ENCODE measurements at regions not wholly inside any gene's neighbourhood (a gene's known extent, or its start where the extent isn't known, plus 50 kb on each side); places are given as distances from the start of the nearest gene placed in this dataset.
A peak's percentile ranks its signal among the peaks of the same experiment; 100 is the strongest.

- no peaks in the 10 kb centered on the region for H3K27me3 ChIP-seq (ENCODE audit: control insufficient read depth, insufficient read depth, low read length)
- no peaks in the 10 kb centered on the region for H3K4me1 ChIP-seq (ENCODE audit: control insufficient read depth, insufficient read depth, low read length)
- H3K27ac ChIP-seq (ENCODE audit: low read depth, low read length), result no peak overlapping the region
- no peaks in the 10 kb centered on the region for H3K36me3 ChIP-seq (ENCODE audit: control insufficient read depth, insufficient read depth, low read length)
- DNase-seq (ENCODE audit: low read depth in 4 of 6, low spot score in 6 of 6), result no peak
- no peak overlapping the region for H3K4me3 ChIP-seq (ENCODE audit: low read depth, low read length)
- H3K9me3 ChIP-seq (ENCODE audit: control insufficient read depth, insufficient read depth, low read length), result peaks cover 3% of the 10 kb centered on the region
Measured at GRCh38 chr13:87986639-87987250, 315.6 kb downstream of the SLITRK5 start.

GRCh38 chr13:87998081-87998480 is 326.9 kb downstream of the SLITRK5 start:
- no peak for DNase-seq (ENCODE audit: low read depth in 4 of 6, low spot score in 6 of 6)

GRCh38 chr13:87999240-87999700 is 328.1 kb downstream of the SLITRK5 start:
- no peak for DNase-seq (ENCODE audit: low read depth in 4 of 6, low spot score in 6 of 6)
- 89% methylated on average over 1 of the region's 1 CpG for WGBS (ENCODE audit: insufficient coverage)
- no peak overlapping the region for H3K27ac ChIP-seq (ENCODE audit: low read depth, low read length)

More at GRCh38 chr13:87998081-87998480, 326.9 kb downstream of the SLITRK5 start:
- Histone ChIP-seq H3K4me3 (ENCODE audit: low read depth, low read length) (no peak overlapping the region), H3K4me1 (ENCODE audit: control insufficient read depth, insufficient read depth, low read length) (no peaks in the 10 kb centered on the region), H3K27me3 (ENCODE audit: control insufficient read depth, insufficient read depth, low read length) (no peaks in the 10 kb centered on the region), H3K36me3 (ENCODE audit: control insufficient read depth, insufficient read depth, low read length) (no peaks in the 10 kb centered on the region), H3K9me3 (ENCODE audit: control insufficient read depth, insufficient read depth, low read length) (no peaks in the 10 kb centered on the region), H3K27ac (ENCODE audit: low read depth, low read length) (no peak overlapping the region)
- WGBS (ENCODE audit: insufficient coverage), result 100% methylated on average over 1 of the region's 1 CpG

GRCh38 chr13:87999788-88000187 is 328.6 kb downstream of the SLITRK5 start:
- no CpG with 5 or more reads among the region's 1 CpG for WGBS (ENCODE audit: insufficient coverage)
- Histone ChIP-seq H3K4me3 (ENCODE audit: low read depth, low read length) (no peak overlapping the region), H3K27me3 (ENCODE audit: control insufficient read depth, insufficient read depth, low read length) (no peaks in the 10 kb centered on the region), H3K4me1 (ENCODE audit: control insufficient read depth, insufficient read depth, low read length) (no peaks in the 10 kb centered on the region), H3K27ac (ENCODE audit: low read depth, low read length) (no peak overlapping the region), H3K36me3 (ENCODE audit: control insufficient read depth, insufficient read depth, low read length) (no peaks in the 10 kb centered on the region), H3K9me3 (ENCODE audit: control insufficient read depth, insufficient read depth, low read length) (no peaks in the 10 kb centered on the region)
- DNase-seq (ENCODE audit: low read depth in 4 of 6, low spot score in 6 of 6), result no peak

More at GRCh38 chr13:87999240-87999700, 328.1 kb downstream of the SLITRK5 start:
- Histone ChIP-seq H3K4me1 (ENCODE audit: control insufficient read depth, insufficient read depth, low read length) (no peaks in the 10 kb centered on the region), H3K4me3 (ENCODE audit: low read depth, low read length) (no peak overlapping the region), H3K27me3 (ENCODE audit: control insufficient read depth, insufficient read depth, low read length) (no peaks in the 10 kb centered on the region), H3K36me3 (ENCODE audit: control insufficient read depth, insufficient read depth, low read length) (no peaks in the 10 kb centered on the region), H3K9me3 (ENCODE audit: control insufficient read depth, insufficient read depth, low read length) (no peaks in the 10 kb centered on the region)

- DNase-seq (ENCODE audit: low read depth in 4 of 6, low spot score in 6 of 6), result no peak
- Histone ChIP-seq H3K36me3 (ENCODE audit: control insufficient read depth, insufficient read depth, low read length) (no peaks in the 10 kb centered on the region), H3K27me3 (ENCODE audit: control insufficient read depth, insufficient read depth, low read length) (no peaks in the 10 kb centered on the region), H3K27ac (ENCODE audit: low read depth, low read length) (no peak overlapping the region), H3K4me3 (ENCODE audit: low read depth, low read length) (no peak overlapping the region), H3K9me3 (ENCODE audit: control insufficient read depth, insufficient read depth, low read length) (no peaks in the 10 kb centered on the region), H3K4me1 (ENCODE audit: control insufficient read depth, insufficient read depth, low read length) (no peaks in the 10 kb centered on the region)
- WGBS (ENCODE audit: insufficient coverage), result 91% methylated on average over 1 of the region's 3 CpGs
Measured at GRCh38 chr13:88000239-88000638, 329.1 kb downstream of the SLITRK5 start.

- Histone ChIP-seq H3K4me1 (ENCODE audit: control insufficient read depth, insufficient read depth, low read length) (no peaks in the 10 kb centered on the region), H3K36me3 (ENCODE audit: control insufficient read depth, insufficient read depth, low read length) (no peaks in the 10 kb centered on the region), H3K27me3 (ENCODE audit: control insufficient read depth, insufficient read depth, low read length) (no peaks in the 10 kb centered on the region), H3K4me3 (ENCODE audit: low read depth, low read length) (no peak overlapping the region), H3K27ac (ENCODE audit: low read depth, low read length) (no peak overlapping the region), H3K9me3 (ENCODE audit: control insufficient read depth, insufficient read depth, low read length) (no peaks in the 10 kb centered on the region)
- WGBS (ENCODE audit: insufficient coverage), result 74% methylated on average over 2 of the region's 2 CpGs
- no peak for DNase-seq (ENCODE audit: low read depth in 4 of 6, low spot score in 6 of 6)
Measured at GRCh38 chr13:88000787-88001186, 329.6 kb downstream of the SLITRK5 start.

GRCh38 chr13:88005188-88005587 is 334.0 kb downstream of the SLITRK5 start:
- no peaks in the 10 kb centered on the region for H3K27me3 ChIP-seq (ENCODE audit: control insufficient read depth, insufficient read depth, low read length)
- no peaks in the 10 kb centered on the region for H3K36me3 ChIP-seq (ENCODE audit: control insufficient read depth, insufficient read depth, low read length)
- H3K4me3 ChIP-seq (ENCODE audit: low read depth, low read length), result no peak overlapping the region
- no peak overlapping the region for H3K27ac ChIP-seq (ENCODE audit: low read depth, low read length)
- 79% methylated on average over 2 of the region's 2 CpGs for WGBS (ENCODE audit: insufficient coverage)
- H3K9me3 ChIP-seq (ENCODE audit: control insufficient read depth, insufficient read depth, low read length), result no peaks in the 10 kb centered on the region
- H3K4me1 ChIP-seq (ENCODE audit: control insufficient read depth, insufficient read depth, low read length), result no peaks in the 10 kb centered on the region
- DNase-seq (ENCODE audit: low read depth in 4 of 6, low spot score in 6 of 6), result no peak

- Histone ChIP-seq H3K4me1 (ENCODE audit: control insufficient read depth, insufficient read depth, low read length) (no peaks in the 10 kb centered on the region), H3K27me3 (ENCODE audit: control insufficient read depth, insufficient read depth, low read length) (no peaks in the 10 kb centered on the region), H3K27ac (ENCODE audit: low read depth, low read length) (no peak overlapping the region), H3K4me3 (ENCODE audit: low read depth, low read length) (no peak overlapping the region), H3K9me3 (ENCODE audit: control insufficient read depth, insufficient read depth, low read length) (peaks cover 1% of the 10 kb centered on the region), H3K36me3 (ENCODE audit: control insufficient read depth, insufficient read depth, low read length) (no peaks in the 10 kb centered on the region)
- WGBS (ENCODE audit: insufficient coverage), result no CpG with 5 or more reads among the region's 2 CpGs
- DNase-seq (ENCODE audit: low read depth in 4 of 6, low spot score in 6 of 6), result no peak
Measured at GRCh38 chr13:88014527-88014926, 343.4 kb downstream of the SLITRK5 start.

- no peak overlapping the region for H3K4me3 ChIP-seq (ENCODE audit: low read depth, low read length)
- H3K9me3 ChIP-seq (ENCODE audit: control insufficient read depth, insufficient read depth, low read length), result peaks cover 1% of the 10 kb centered on the region
- no peaks in the 10 kb centered on the region for H3K27me3 ChIP-seq (ENCODE audit: control insufficient read depth, insufficient read depth, low read length)
- no peaks in the 10 kb centered on the region for H3K36me3 ChIP-seq (ENCODE audit: control insufficient read depth, insufficient read depth, low read length)
- DNase-seq (ENCODE audit: low read depth in 4 of 6, low spot score in 6 of 6), result peak in 1 of 6 donors; percentile 9
- WGBS (ENCODE audit: insufficient coverage), result 82% methylated on average over 3 of the region's 3 CpGs
- H3K4me1 ChIP-seq (ENCODE audit: control insufficient read depth, insufficient read depth, low read length), result no peaks in the 10 kb centered on the region
- no peak overlapping the region for H3K27ac ChIP-seq (ENCODE audit: low read depth, low read length)
Measured at GRCh38 chr13:88022431-88023208, 351.4 kb downstream of the SLITRK5 start.

- Histone ChIP-seq H3K4me1 (ENCODE audit: control insufficient read depth, insufficient read depth, low read length) (no peaks in the 10 kb centered on the region), H3K4me3 (ENCODE audit: low read depth, low read length) (no peak overlapping the region), H3K9me3 (ENCODE audit: control insufficient read depth, insufficient read depth, low read length) (no peaks in the 10 kb centered on the region), H3K36me3 (ENCODE audit: control insufficient read depth, insufficient read depth, low read length) (no peaks in the 10 kb centered on the region), H3K27me3 (ENCODE audit: control insufficient read depth, insufficient read depth, low read length) (no peaks in the 10 kb centered on the region), H3K27ac (ENCODE audit: low read depth, low read length) (no peak overlapping the region)
- DNase-seq (ENCODE audit: low read depth in 4 of 6, low spot score in 6 of 6), result peak in 1 of 6 donors; percentile 3
- WGBS (ENCODE audit: insufficient coverage), result no CpG with 5 or more reads among the region's 1 CpG
Measured at GRCh38 chr13:88026241-88026640, 355.1 kb downstream of the SLITRK5 start.

Measured in spinal cord (tissue), 9 donors.